ENCODE measurements at regions not wholly inside any gene's neighbourhood (a gene's known extent, or its start where the extent isn't known, plus 50 kb on each side); places are given as distances from the start of the nearest gene placed in this dataset.
A peak's percentile ranks its signal among the peaks of the same experiment; 100 is the strongest.

DNA sequence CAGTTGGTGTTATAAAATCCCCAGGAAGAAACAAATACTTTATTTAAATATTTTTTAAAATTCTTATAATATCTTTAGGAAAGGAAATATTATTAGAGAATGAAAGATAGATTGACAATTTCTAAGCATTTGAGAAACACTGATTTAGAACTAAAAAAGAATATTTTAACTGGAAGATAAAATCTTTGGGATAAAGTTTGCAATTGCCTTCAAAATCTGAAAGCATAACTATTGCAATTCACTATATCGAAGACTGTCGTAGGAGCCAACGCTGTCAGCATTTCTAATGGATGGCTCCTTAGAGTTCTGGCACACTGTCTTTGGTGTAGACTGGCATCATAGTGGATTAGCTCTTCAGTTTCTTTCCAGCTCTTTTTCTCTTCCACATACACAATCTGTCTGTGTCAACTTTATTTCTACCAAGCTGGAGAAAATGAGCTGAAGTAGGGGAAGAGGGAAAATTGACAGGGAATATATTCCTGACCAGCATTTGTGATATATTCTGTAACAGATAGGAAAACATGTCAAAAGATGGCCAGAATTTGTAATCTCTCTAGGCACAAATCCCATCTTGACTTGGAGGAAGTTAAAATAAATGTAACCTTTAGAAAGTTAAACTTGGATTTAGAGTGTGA lies 1561.4 kb downstream of the MAT2B start:
- no peak for FAIRE-seq
- no peak for DNase-seq (ENCODE audit: low spot score in 2 of 2)

DNA sequence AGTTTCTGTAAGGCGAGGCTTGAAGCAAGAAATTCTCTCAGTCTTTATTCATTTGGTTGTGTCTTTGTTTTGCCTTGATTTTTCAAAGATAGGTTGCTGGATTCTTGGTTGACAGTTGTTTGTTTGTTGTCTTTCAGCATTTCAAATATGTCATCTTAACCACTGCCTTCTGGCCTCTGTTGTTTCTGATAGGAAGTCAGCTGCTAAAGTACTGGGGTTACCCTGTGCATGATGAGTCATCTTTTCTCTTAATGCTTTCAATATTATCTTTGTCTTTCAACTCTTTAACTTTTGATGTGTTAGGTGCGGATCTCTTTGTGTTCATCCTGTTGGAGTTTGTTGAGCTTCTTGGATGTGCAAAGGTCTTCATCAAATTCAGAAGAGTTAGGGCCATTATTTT lies 1571.3 kb downstream of the MAT2B start:
- DNase-seq (ENCODE audit: low spot score in 2 of 2) (no peak), FAIRE-seq (no peak)

DNA sequence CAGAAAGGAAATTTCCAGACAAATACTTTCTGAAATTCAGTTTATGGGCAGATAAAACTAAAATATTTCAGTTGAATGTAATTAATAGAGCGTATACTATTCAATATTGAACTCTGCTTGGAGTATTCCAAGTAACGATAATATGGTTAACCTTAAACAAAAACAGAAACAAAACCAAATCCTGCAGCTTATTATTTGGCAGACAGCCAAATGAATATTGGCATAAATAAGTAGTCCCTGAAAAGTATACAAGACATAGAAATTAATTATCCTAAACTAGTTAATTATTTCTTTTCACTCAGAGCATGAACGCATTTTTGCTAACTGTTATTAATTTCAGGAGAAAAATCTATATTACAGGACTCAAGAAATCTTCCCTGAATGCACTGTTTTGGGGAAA lies 1574.0 kb downstream of the MAT2B start:
- DNase-seq (ENCODE audit: low spot score in 2 of 2) (no peak), FAIRE-seq (no peak)

DNA sequence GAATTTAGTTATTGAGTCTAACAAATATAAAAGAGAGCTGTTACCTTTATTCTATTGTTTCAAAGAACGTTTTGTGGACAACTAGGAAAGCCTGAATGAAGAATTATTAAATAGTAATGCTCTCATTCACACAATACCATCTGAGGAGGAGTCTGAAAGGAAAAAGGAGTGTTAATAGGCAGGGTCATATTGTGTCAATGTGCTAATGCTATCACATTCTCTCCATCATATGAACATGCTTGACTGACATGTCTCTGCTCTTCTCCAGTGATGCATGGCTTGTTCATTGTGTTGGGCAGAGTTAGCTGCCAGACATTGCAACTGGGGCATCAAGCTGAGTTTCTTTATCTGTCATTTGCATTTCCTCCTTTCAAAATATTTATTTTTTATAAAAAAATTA lies 1578.0 kb downstream of the MAT2B start:
- DNase-seq (ENCODE audit: low spot score in 2 of 2) = no peak
- no peak for FAIRE-seq

DNA sequence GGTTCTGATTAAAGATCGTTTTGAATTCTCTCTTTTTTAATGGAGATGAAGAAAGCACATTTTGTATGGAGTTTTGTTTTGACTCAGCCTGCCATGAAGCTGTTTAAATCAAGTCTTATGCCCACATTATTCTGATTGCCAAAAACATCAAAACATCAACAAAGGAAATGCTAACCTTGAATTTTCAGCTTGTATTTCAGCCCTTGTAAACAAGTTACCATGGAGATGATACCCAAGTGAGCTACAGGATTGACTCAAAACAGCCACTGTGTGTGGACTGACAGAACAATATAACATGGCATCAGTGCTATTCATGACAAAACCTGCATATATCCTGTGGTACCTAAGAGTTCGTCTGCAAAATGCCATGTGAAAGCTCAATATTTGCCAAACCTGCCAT lies 1581.0 kb downstream of the MAT2B start:
- DNase-seq (ENCODE audit: low spot score in 2 of 2) = no peak

DNA sequence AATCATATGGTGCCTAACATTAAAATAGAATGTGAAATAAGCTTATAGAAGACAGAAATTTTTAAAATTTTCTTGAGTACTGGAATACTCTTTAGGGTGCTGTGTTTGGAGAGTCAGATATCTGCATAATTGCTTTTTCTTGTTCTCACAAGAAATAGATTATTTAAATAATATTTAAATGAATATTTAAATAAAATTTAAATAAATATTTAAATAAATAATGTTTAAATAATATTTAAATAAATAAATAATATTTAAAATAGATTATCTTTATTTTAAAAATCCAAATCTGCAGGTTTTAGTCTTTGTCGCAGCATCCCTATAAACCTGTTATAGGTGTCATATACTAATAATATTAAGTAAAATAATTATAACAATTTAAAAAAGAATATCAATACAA lies 1589.4 kb downstream of the MAT2B start:
- DNase-seq (ENCODE audit: low spot score in 2 of 2) = no peak
- peak; percentile 90 for FAIRE-seq

More for the DNA sequence above, 1581.0 kb downstream of the MAT2B start:
- no peak for FAIRE-seq

DNA sequence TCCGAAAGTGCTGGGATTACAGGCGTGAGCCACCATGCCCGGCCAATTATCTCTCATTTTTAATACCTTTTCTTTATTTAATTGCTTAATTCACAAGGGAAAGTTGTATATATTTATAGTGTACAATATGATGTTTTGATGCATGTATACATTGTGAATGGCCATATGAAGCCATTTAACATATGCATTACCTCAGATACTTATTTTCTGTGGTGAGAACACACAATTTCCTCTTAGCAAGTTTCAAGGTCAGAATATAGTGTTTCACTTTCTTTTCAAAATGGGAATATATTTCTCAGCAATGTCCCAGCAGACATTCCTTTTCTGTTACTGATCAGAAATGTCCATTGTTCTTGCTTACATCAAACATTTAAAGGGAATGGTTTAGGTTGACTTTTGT lies 1596.3 kb downstream of the MAT2B start:
- DNase-seq (ENCODE audit: low spot score in 2 of 2) (no peak), FAIRE-seq (no peak)

DNA sequence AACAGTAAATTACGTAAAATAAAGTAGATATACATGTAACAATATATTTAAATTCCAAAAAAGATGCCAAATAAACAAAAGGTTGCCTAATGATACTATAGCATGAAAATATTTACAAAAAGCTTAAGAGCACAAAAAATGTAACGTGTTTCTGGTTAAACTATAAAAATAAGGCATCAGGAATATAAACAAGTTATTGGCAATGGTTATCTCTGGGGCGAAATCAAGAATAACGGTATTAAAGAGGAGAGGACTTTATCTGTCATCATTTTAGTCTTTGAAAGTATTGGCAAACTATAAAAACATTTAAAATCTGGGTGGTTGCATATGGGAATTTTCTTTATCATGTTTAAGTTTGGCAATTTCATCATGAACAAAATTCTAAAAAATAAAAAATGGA lies 1599.2 kb downstream of the MAT2B start:
- FAIRE-seq = no peak
- no peak for DNase-seq (ENCODE audit: low spot score in 2 of 2)

DNA sequence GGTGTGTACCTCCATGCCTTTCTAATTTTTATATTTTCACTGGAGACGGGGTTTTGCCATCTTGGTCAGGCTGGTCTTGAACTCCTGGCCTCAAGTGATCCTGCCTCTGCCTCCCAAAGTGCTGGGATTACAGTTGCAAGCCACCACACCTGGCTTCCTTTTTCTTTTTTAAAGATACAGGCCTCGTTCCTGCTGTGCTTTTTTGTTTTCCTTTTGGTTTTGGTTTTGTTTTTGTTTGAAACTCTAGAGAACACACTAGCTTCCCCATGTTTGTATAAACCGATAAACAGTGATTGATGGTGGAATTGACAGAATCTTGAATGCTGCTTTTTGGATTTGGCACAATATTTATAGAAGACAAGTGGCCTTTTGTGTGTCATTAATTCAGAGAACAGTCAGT lies 1603.4 kb downstream of the MAT2B start:
- FAIRE-seq (no peak), DNase-seq (ENCODE audit: low spot score in 2 of 2) (no peak)

DNA sequence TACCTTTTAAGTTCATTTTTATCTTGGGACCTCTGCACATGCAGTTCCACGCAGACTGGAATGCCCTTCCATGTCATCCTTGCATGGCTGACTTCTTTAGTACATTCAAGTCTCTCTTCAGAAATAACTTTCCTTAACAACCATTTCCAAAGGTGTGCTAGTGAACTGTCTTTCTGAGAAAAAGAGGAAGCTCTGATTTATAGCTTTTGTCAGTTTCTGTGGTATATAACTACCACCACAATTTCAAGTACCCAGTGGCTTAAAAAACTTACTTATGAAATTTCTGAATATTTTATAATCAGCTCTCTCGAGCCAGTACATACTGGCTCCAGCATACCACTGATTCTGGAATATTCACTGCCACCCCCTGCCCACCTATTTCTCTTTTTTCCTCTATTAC lies 1613.8 kb downstream of the MAT2B start:
- FAIRE-seq = no peak

DNA sequence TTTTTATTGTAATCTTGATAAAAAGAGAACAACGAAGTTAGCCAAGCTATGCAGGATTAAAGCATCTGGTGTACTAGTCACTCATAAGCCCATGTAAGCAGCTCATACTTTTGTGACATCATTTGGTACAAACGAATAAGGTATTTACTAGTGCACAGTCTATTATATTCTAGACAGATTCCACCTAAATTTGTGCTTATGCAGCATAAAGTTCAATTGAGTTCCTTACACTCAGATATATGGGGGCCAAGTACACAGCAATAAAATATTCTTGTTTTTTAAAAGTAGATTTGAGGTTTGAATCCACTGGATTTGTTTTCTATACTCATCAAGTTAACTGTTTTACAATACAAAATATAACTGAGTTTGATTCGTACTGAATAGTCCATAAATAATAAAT lies 1621.2 kb downstream of the MAT2B start:
- FAIRE-seq = no peak

More for the DNA sequence above, 1613.8 kb downstream of the MAT2B start:
- no peak for DNase-seq (ENCODE audit: low spot score in 2 of 2)

DNA sequence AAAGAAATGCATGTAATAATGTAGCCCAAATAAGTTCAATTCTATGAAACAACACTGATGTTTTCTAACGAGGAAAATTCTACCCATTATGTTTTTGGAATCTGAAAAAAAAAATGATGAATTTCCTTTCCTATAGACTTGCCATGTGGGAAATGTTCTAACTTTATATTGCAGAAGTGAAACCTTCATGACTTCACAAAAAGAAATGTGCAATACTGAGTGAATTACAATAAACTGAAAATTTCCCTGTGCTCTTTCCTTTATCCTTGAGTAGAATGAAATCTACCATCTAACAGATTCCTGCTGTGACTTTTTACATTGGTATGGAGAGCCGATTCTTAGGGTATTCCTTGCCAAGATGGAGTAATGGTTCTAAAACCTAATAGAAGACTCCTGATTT lies 1622.5 kb downstream of the MAT2B start:
- no peak for DNase-seq (ENCODE audit: low spot score in 2 of 2)
- FAIRE-seq = no peak

More for the DNA sequence above, 1621.2 kb downstream of the MAT2B start:
- DNase-seq (ENCODE audit: low spot score in 2 of 2) = no peak

DNA sequence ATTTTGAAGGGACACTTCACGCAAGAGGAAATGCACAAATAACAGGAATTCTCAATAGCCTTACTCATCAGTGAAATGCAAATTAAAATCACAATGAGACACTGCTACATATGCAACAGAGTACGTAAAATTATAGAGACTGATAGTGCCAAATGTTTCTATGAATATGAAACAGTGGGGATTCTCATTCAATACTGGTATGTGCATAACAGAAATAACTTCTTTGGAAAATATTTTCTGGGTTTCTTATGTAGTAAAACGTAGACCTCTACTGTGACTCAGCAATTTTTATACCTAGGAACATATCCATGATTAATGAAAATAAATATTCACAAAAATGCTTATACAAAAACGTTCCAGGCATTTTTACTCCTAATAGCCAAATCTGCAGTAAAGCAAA lies 1625.2 kb downstream of the MAT2B start:
- FAIRE-seq = no peak

DNA sequence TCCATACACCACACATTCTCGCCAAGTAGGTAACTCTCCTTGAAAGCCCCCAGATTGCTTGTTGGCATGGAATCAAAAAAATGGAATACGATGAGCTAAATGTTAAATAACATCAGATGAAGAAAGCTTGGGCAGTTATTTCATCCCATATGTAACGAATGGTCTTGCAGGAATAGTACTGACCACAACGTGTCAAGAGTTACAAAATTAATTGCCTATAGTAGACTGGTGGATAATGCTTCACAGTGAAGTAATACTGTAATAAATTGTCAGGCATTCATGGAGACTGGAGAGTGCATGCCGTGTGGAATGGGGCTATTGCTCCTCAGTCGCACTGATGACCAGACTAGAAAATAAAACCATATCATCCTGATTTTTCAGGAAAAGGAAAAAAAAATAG lies 1628.7 kb downstream of the MAT2B start:
- FAIRE-seq (no peak), DNase-seq (ENCODE audit: low spot score in 2 of 2) (no peak)

More for the DNA sequence above, 1625.2 kb downstream of the MAT2B start:
- DNase-seq (ENCODE audit: low spot score in 2 of 2) = no peak

DNA sequence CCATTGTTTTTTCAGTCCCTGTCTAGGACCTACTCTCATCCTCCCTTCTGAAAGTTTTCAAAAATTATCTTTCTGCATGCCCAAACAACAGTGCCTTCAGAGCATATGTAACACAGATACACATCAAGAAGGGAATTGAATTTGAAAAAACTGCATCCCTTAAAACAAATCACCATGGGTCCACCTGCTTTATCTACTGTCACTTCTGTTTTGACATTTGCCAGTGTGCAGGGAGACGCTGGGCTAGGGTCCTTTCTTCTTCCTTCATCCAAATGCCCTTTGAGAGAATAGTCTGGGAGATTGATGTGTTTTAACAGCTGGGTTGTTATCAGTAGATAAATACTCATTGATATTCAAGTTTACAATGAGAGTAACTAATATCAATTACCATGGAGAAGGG lies 1630.1 kb downstream of the MAT2B start:
- FAIRE-seq (no peak), DNase-seq (ENCODE audit: low spot score in 2 of 2) (no peak)

DNA sequence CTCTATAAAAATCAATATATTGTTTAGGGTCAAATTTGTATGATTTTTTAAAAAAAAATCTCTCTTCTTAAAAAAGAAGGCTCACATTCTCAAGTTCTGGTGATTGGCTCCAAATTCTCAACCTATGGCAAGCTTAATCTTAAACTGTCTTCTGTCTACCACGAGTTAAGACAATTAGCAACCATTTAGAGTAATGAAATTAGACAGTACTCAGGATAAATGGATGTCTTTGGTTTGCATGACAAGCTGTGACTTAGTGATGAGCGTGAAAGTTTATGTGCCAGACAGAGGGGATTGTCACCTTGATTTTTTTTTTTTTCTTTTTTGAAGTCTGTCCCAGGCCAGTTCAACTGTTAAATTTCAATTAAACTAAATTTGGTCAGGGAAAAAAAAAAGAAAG lies 1632.3 kb downstream of the MAT2B start:
- DNase-seq (ENCODE audit: low spot score in 2 of 2) (no peak), FAIRE-seq (no peak)

DNA sequence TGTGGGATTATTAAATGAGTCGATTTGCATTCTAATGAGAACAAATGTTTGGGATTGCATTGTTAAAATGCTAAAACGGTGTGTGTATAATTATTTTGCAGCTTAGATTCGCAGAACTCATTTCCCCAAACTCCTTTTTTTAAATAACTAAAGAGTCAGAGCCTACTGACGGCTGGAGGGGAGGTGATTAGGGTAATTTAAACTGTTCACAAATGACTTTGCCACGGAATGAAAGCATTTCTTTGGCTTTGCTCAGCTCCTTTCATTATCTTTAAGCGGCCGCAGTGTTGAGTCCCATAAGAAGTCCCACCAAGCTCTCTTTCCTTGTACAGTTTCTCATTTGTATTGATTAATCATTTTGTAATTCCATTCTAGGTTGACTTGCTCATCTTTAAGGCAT lies 1632.8 kb downstream of the MAT2B start:
- no peak for DNase-seq (ENCODE audit: low spot score in 2 of 2)
- FAIRE-seq = no peak

DNA sequence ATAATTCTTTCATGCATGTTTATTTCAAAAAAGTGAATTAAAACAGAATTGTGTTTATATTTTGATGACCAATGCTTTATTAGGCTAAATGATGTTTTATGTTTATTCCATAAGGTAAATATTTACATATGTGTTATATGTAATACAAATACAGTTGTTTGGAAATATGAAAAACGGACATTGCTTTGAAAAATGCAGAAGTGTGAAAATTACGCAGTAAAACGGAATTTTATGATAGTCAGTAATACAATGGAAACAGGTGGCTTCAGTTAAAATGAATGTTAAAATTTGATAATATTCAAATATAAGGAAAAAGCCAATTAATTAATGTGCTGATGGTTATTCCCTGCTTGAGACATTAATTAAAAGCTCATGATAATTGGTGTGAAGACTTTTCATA lies 1633.8 kb downstream of the MAT2B start:
- FAIRE-seq = peak; percentile 74
- no peak for DNase-seq (ENCODE audit: low spot score in 2 of 2)

DNA sequence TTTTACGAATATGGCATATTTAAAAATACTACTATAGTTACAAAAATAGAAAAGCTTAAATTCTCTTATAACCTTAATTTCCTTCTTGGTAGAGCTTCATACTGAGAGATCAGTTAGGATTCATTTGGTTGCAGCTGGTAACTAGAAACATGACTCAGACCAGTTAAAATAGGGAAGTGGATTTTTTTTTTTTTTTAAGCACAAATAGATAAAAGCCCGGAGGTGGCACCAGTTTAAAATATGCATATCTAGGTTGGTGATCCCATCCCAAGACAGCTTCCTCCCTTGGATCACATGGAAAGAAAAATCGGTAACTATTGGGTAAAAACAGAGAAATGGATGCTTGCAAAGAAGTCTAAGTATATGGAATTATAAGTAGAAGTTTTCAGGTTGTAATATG lies 1634.3 kb downstream of the MAT2B start:
- FAIRE-seq (no peak), DNase-seq (ENCODE audit: low spot score in 2 of 2) (no peak)

DNA sequence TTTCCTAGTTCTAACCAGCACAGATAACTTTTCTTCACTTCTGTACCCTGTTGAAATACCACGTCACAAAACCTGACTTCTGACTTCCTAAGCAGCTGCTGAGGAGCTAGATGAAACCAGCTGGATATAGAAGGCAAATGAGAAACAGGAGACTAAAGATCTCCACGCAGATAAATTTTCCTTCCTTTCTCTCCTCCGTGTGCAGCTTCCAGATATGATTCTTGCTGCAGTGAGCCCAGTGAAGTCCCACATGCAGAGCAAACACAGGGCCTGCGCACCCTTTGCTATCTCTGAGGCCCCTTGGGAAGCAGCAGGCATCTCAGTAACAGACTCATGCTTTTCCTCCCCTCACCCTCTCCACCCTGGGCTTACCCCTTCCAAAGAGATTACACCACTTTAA lies 1638.3 kb downstream of the MAT2B start:
- no peak for DNase-seq (ENCODE audit: low spot score in 2 of 2)
- no peak for FAIRE-seq

DNA sequence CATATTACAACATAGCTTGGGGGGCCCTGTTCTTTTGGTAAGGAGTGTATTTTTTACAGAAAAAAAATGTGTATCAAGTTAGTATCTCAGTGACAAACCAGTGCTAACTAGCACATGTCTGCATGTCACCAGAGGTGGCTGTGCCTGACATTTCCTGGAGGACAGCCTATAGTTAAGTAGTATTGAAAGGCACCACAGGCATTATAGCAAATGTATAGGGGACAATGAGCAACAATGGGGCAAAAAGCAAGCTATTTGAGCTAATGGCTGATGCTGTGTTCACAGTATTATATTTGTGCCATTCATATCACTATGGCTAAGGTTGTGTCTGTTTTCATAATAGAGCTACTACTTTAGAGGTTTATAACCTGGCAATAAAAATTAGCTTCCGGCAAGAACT lies 1644.0 kb downstream of the MAT2B start:
- DNase-seq (ENCODE audit: low spot score in 2 of 2) (no peak), FAIRE-seq (no peak)

DNA sequence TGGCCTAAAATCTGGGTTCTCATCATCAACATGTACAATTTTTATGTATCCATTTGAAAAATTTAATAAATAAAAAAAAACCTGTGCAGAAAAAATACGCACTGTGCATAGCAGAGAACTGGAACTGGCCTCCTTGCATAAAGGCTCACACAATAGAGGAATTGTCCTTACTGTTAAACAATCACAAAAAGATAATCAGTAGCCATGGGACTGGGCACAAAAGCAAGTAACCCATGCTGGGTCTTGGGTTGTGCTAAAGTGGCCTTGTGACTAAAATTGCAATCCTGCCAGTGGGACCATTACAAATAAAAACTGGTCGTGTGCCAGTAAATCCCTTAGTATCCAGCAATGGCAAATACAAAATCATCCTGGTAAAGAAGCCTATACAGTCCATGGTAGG lies 1646.6 kb downstream of the MAT2B start:
- DNase-seq (ENCODE audit: low spot score in 2 of 2) (no peak), FAIRE-seq (no peak)

DNA sequence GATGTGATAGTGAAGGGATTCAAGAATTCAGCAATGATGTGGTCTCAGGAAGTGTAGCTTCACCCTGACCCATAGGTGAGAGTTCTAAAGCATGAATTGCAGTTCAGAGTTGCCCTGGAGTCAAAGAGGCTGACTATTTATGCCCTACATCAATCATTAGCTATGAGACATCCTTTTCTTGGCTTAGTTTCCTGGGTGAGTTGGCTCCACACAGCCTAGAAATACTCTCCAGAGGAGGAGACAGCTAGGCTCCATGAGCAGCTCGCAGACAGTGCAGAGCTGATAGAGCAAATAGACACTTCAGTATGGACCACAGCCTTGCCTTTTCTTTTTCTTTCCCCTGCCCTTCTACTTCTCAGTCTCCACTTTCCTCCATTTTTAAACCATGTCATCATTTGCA lies 1651.8 kb downstream of the MAT2B start:
- DNase-seq (ENCODE audit: low spot score in 2 of 2) (no peak), FAIRE-seq (no peak)

Measured in frontal cortex (tissue), 3 donors.